VCaP (cell line): ENCODE measurements at regions not wholly inside any gene's neighbourhood (a gene's known extent, or its start where the extent isn't known, plus 50 kb on each side); places are given as distances from the start of the nearest gene placed in this dataset.

ENCODE experiments used
- H3K27ac ChIP-seq: fragments of 450-650 bp; 2 replicates; pipeline ENCODE4 v1.5.1; 2017
- TF ChIP-seq, protein P1 (sequence below): fragments of 450-650 bp; conservative IDR thresholded peaks from 2 replicates; pipeline ENCODE4 v1.5.1; 2017; ENCODE audit warnings: mild to moderate bottlenecking, moderate library complexity

DNA sequence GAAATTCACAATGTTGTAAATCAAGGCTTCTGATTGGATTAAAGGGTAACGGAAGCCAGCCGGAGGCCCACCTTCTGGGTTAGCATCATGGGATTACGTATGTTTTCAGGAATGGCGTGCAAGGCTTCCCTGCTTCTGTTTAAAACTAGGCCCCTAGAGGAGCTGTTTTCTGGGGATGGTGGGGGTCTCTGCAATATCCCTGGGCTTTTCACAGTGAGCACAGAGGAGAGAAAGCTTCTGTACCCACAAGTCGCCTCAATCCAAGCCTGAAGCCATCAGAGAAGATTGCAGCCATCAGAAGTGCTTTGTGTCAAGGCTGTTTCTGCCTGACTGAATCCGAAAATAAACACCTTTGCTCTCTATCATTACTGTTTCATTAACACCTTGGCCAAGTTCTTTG lies 226.9 kb upstream of the SMIM21 start:
- TF ChIP-seq, protein P1, sequence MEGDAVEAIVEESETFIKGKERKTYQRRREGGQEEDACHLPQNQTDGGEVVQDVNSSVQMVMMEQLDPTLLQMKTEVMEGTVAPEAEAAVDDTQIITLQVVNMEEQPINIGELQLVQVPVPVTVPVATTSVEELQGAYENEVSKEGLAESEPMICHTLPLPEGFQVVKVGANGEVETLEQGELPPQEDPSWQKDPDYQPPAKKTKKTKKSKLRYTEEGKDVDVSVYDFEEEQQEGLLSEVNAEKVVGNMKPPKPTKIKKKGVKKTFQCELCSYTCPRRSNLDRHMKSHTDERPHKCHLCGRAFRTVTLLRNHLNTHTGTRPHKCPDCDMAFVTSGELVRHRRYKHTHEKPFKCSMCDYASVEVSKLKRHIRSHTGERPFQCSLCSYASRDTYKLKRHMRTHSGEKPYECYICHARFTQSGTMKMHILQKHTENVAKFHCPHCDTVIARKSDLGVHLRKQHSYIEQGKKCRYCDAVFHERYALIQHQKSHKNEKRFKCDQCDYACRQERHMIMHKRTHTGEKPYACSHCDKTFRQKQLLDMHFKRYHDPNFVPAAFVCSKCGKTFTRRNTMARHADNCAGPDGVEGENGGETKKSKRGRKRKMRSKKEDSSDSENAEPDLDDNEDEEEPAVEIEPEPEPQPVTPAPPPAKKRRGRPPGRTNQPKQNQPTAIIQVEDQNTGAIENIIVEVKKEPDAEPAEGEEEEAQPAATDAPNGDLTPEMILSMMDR, result no peak
- H3K27ac ChIP-seq, result no peak overlapping the region

DNA sequence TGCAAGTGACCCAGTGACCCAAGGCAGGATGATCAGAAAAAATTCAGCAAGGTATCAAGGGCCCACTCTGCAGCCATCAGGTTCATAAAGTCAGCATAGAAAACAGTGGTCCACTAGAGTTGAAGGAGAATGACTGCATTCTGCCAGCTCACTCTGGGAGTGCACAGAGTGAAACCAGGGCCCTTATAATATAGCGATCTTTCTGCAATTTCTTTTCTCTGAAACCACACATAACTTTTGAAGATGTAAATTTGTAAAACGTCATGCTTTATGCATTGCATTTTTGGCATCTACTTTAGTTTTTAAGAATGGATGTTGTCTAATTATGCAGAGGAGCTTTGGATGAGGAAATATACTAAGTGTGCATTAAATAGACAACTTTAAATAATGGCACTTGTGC lies 225.0 kb upstream of the SMIM21 start:
- TF ChIP-seq, protein P1, result no peak
- no peak overlapping the region for H3K27ac ChIP-seq

DNA sequence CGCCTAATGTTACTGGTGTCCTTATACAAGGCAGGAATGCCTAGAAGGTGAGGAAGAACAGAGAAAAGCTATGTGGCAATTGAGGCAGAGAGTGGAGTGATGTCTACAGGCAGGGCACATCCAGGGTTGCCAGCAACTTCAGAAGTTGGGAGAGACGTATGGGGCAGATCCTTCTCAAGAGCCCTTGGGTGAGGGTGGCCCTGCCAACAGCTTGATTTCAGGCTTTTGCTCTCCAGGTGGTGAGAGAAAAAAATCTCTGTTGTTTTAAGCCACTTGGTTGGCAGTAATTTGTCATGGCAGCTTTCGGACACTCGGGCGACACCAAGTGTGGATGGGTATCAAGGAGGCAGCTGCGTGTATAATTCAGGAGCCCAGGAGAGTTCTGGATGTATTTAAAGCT lies 217.4 kb upstream of the SMIM21 start:
- TF ChIP-seq, protein P1, result no peak

DNA sequence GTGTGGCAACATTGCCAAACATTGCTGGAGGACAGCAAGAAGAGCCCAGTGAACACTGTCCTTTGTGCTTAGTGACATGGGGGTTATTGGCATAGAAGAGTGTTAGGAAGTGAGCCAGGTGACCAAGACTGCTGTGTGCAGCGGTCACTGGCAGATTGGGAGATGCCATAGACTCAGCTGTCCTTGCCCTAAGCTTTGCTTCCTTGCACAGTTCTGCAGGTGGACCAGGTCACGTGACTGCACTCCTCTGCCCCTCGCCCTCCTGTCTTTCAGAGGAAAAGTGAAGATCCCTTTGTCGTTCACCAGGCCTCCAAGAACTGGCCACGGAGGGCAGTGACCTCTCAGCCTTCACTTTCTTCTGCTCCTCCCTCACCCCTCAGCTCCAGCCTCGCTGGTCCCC lies 215.6 kb upstream of the SMIM21 start:
- H3K27ac ChIP-seq, result no peak overlapping the region
- TF ChIP-seq, protein P1, result no peak

More for the DNA sequence above, 217.4 kb upstream of the SMIM21 start:
- H3K27ac ChIP-seq, result no peak overlapping the region

DNA sequence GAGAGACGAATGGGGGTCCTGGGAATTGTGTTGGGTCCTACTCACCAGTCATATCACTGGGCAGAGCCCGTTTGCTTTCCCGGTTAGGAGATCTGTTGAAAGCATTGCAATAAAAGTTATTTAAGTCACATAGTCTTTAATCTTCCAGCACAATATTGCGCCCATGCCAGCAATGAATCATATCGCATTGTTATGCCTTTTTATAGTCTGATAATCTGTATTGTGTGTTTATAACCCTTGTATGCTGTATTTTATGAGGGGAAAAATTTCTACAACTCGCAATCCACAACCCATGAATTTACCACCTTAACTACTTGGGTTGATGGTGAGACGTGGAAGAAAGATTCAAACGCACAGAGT lies 211.9 kb upstream of the SMIM21 start:
- no peak overlapping the region for H3K27ac ChIP-seq
- TF ChIP-seq, protein P1, result no peak

DNA sequence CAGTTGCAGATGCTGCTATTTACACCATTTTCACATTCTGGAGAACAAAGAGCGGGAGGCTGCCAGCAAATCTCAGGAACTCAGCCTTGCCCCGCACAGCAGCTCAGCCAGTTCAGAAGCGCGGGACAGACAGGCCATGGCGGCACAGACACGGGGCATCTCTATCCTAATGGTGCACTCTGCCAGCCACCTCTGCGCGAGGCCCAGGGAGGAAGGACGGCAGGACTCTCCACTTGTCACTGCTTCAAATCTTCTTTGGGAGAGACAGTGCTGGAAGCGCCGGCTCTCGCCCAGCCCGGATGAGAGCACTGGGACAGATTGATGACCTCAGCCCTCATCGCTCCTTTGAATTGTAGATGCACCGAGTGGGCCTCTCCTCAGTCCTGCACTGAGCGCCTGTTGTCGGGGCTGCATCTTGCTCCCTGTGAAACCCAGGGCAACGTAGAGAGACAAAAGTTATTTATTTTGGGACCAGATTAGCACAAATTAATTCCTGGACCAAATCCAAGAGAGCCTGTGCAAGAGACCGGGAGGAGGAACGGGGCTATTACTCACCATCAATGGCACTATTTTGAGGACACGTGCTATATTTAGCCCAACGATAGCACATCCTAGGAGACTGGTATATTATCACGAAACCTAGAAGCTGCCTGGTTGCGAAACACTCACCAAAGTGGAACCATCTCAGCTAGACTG lies 211.4 kb upstream of the SMIM21 start:
- TF ChIP-seq, protein P1, result no peak
- no peak overlapping the region for H3K27ac ChIP-seq

DNA sequence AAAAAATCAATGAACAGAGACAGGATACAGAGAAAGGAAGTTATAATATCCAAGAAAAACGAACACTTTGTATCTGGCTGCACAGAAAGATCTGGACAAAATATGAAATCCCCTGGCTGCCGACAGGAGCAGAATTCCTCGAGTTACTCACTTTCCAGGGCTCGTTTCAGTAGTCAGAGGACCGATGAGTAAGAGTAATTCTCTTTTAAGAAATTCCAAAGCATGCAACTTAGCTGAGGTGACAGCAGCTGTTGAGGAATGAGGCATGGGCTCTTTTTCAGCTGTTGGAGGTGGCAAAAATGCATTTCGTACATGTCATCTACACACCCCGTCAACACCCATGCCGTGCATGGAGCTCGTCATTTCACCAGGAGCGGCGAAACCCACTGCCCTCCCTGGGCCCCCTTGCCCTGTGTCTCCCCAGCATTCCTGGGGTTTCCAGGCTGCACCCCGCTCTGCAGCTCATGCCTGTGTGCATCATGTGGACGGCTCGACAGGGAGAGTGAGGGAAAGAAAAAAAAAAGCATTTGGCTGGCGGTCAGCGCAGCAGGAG lies 210.8 kb upstream of the SMIM21 start:
- no peak overlapping the region for H3K27ac ChIP-seq
- TF ChIP-seq, protein P1, result no peak
